SK-N-MC (cell line): ENCODE measurements at regions not wholly inside any gene's neighbourhood (a gene's known extent, or its start where the extent isn't known, plus 50 kb on each side); places are given as distances from the start of the nearest gene placed in this dataset.
A peak's percentile ranks its signal among the peaks of the same experiment; 100 is the strongest.

Experiments used
- DNase-seq: peaks from one replicate; pipeline ENCODE4 v3.0.0-alpha.2; 2011; ENCODE audit warnings: low read depth, low spot score
- H3K27ac ChIP-seq: fragments of 200-600 bp; sonication (generic); 2 replicates; pipeline ENCODE4 v1.5.1; 2016; ENCODE audit warnings: mixed run types
- H3K36me3 ChIP-seq: fragments of 200-600 bp; sonication (generic); 2 replicates; pipeline ENCODE4 v1.6.1; 2017; ENCODE audit warnings: antibody characterized with exemption, low read length, mixed read lengths; ENCODE audit not compliant: insufficient read depth
- H3K4me3 ChIP-seq: fragments of 200-600 bp; sonication (generic); 2 replicates; pipeline ENCODE4 v1.5.1; 2016
- H3K9ac ChIP-seq: fragments of 200-600 bp; sonication (generic); 2 replicates; pipeline ENCODE4 v1.8.0; 2017; ENCODE audit warnings: mixed run types, mixed read lengths; ENCODE audit not compliant: insufficient read length
- H3K9me3 ChIP-seq: fragments of 200-600 bp; sonication (generic); 2 replicates; pipeline ENCODE4 v1.6.1; 2017; ENCODE audit warnings: low read depth, mild to moderate bottlenecking, antibody characterized with exemption, low read length, moderate library complexity, mixed read lengths
- EZH2 ChIP-seq: fragments of 200-600 bp; sonication (generic); IDR thresholded peaks from one replicate; pipeline ENCODE4 v1.6.1; 2017; ENCODE audit warnings: antibody characterized with exemption
- FOXP2 ChIP-seq: optimal IDR thresholded peaks from 2 replicates; pipeline ENCODE3; 2011; ENCODE audit warnings: mild to moderate bottlenecking, moderate library complexity; ENCODE audit not compliant: insufficient read depth; ENCODE audit errors: extremely low read length, control extremely low read depth
- POLR2AphosphoS5 ChIP-seq: IDR thresholded peaks from 2 replicates; pipeline ENCODE4 v1.6.1; 2012; ENCODE audit warnings: mild to moderate bottlenecking, low read depth, low read length, borderline replicate concordance

DNA sequence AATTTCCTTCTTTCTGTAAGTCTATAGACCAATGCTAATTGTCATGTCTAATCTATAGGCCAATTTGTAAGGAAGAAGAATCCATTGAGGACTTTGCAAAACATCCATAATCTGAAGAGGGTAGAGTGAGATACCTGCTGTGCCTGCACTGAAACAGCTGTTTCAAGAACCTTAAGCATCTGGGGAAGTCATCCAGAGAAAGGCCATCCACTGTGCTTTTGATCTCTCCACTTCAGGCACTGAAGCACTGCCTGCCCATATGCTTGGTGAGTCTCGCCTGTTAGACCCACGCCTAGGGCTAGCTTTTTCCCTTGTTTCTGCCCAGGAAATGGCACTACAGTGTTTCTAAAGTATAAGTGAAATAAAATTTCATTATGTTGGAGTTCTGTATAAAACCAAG is 921.8 kb upstream of the EPHA7 start:
- no peak for TF ChIP-seq POLR2AphosphoS5
- TF ChIP-seq FOXP2 = no peak
- no peak for TF ChIP-seq EZH2
- DNase-seq = no peak
- Histone ChIP-seq H3K9ac (no peak overlapping the region), H3K4me3 (no peak overlapping the region), H3K36me3 (no peaks in the 10 kb centered on the region), H3K27ac (no peak overlapping the region), H3K9me3 (no peaks in the 10 kb centered on the region)

DNA sequence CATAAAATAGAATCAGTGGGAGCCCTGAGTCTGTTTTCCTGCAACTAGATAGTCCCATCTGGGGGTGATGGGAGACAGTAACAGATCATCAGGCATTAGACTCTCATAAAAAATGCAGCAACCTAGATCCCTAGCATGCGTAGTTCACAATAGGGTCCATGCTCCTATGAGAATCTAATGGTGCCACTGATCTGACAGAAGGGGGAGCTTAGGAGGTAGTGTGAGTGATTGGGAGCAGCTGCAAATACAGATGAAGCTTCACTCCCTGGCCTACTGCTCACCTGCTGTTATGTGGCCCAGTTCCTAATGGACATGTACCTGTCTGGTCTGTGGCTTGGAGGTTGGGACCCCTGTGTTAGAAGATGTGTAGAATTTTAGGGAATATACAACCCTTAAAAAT is 904.5 kb upstream of the EPHA7 start:
- Histone ChIP-seq H3K36me3 (no peaks in the 10 kb centered on the region), H3K4me3 (no peak overlapping the region), H3K9me3 (no peaks in the 10 kb centered on the region), H3K27ac (no peak overlapping the region), H3K9ac (no peak overlapping the region)
- TF ChIP-seq FOXP2 (no peak), POLR2AphosphoS5 (no peak), EZH2 (no peak)
- no peak for DNase-seq

DNA sequence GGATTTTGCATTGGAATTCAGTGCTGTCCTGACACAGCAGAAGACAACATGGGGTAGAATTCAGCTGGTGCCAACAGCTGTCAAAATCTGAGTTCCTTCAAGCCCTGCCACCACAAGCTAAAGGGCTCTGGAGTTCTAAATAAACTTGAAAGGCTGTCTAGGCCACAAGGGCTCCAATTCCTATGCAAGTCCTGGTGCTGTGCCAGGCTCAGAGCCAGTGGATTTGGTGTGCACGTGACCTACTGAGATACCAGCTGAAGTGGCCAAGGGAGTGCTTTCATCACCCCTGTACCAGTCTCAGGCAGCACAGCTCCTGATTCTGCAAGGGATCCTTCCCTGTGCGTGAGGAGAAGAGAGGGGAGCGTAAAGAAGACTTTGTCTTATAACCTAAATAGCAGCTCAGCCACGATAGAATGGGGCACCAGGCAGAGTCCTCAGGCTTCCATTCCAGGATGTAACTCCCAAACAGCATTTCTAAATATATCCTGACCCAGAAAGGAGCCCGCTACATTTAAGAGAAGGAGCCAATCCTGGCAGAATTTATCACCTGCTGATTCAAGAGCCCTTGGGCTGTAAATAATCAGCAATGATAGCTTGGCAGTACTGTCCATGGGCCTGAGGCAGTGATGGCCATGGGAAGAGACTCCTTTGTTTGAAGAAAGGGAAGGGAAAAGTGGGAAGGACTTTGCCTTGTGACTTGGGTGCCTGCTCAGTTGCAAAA is 881.2 kb upstream of the EPHA7 start:
- no peak for DNase-seq
- H3K4me3 ChIP-seq = no peak overlapping the region
- TF ChIP-seq EZH2 = no peak
- no peak for TF ChIP-seq FOXP2
- TF ChIP-seq POLR2AphosphoS5 = no peak
- H3K9ac ChIP-seq = no peak overlapping the region
- no peaks in the 10 kb centered on the region for H3K9me3 ChIP-seq
- no peak overlapping the region for H3K27ac ChIP-seq
- H3K36me3 ChIP-seq = no peaks in the 10 kb centered on the region

DNA sequence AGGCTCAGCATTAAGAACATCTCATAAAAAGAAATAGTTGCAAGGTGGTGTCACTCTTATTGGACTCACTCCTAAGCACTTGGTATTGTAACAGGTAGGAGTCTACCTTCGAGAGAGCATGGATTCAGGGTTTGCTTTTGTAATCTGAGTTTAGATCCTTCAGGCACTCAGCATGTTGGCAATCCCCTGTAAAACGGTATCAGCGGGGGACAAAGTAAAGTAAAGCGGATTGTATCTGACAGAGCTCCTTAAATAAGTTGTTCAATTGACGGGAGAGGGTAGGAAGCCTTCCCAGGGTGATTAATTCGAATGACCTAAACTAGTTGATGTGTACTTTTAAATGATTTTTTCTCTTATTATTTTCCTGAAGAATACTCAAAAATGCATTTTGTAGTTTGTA is 869.8 kb upstream of the EPHA7 start:
- no peak overlapping the region for H3K9ac ChIP-seq
- H3K27ac ChIP-seq = no peak overlapping the region
- no peaks in the 10 kb centered on the region for H3K36me3 ChIP-seq
- TF ChIP-seq EZH2 (no peak), POLR2AphosphoS5 (no peak)
- H3K4me3 ChIP-seq = no peak overlapping the region
- no peak for DNase-seq
- H3K9me3 ChIP-seq = no peaks in the 10 kb centered on the region

DNA sequence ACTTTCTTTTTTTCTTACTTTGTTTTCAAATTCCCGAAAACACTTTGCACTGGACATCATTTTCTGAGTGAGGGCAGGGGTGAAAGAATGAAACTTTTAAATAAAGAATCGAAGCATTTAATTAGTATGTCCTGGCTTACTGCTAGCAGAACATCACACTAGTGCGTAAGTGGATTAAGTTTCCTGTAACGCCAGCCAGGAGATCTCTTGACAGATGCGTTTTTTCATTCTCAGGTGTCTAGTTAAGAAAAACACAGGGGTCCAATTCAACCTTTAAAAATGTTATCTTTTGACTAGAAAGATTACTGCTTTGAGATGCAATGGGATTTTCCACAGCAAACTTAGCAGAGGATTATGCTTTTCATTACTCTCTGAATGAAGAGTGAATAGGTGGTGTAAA is 858.8 kb upstream of the EPHA7 start:
- TF ChIP-seq FOXP2 (no peak), POLR2AphosphoS5 (no peak), EZH2 (no peak)
- Histone ChIP-seq H3K27ac (no peak overlapping the region), H3K9ac (no peak overlapping the region), H3K4me3 (no peak overlapping the region), H3K36me3 (no peaks in the 10 kb centered on the region), H3K9me3 (no peaks in the 10 kb centered on the region)
- DNase-seq = no peak

DNA sequence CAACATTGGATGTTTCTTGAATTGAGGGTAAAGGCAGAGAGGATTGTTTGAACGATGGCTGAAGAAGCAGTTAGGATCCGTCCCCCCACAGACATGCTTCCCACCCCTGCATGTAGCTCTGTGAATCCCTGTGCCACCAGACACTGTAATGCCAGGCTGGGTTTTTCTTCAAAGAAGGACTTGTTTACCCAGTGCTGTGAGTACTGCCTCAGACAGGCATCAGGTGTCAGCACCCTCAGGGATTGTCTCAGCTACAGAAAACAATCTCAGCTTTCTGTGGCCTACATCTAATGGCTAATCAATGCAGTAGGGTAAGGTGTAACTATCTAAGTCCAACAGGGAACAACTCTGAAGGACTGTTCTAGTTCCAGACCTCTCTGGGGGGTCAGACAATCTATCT is 853.0 kb upstream of the EPHA7 start:
- H3K27ac ChIP-seq = no peak overlapping the region
- no peak for DNase-seq
- TF ChIP-seq POLR2AphosphoS5 = no peak
- TF ChIP-seq EZH2 = no peak
- no peak for TF ChIP-seq FOXP2
- no peak overlapping the region for H3K9ac ChIP-seq
- H3K9me3 ChIP-seq = no peaks in the 10 kb centered on the region
- no peaks in the 10 kb centered on the region for H3K36me3 ChIP-seq
- H3K4me3 ChIP-seq = no peak overlapping the region

DNA sequence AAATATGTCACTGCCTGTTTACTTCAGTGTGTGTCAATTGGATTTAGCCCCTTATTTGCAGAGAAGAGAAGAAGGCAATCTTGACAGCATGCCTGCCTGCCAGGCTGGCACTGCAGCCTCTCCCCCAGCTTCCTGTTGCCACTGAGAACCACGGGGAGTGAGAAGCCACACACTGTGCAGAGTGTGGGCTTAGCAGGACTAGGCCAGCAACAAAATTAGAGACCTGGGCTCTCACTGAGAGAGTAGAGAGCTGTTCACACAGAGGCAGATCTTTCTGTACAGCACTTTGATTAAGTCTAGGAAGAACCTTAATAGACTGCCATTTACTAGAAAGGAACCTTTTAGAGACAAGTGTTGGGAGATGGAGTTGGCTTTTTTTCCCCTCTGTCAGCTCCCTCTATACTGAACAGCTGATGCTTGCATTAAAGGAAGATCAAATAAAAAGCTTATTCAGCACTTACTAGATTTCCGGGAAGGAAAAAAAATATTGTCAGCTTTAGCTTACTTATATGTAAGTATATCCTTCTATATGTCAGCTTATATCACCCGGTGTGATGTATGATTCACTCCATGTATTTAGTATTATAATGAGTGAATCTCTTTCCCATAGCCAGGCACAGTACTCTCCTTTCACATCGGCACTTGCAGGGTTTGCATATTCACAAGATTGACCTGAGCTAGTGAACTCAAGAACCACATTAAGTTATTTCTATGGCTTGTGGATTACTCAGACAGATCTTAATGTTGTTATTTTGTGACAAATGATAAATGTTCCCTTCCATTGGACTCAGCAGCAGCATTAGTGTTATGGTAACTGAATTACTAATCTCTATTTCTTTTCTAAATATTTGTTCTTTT is 851.0 kb upstream of the EPHA7 start:
- peak overlapping the region; percentile 70 for H3K4me3 ChIP-seq
- peak; percentile 87 for DNase-seq
- peak overlapping the region; percentile 94 for H3K27ac ChIP-seq
- H3K9ac ChIP-seq = peak overlapping the region; percentile 48
- TF ChIP-seq POLR2AphosphoS5 = peak; percentile 55; the same call in 1 of the 2 replicates
- no peak for TF ChIP-seq EZH2
- peak; percentile 78 for TF ChIP-seq FOXP2
- no peaks in the 10 kb centered on the region for H3K9me3 ChIP-seq
- no peaks in the 10 kb centered on the region for H3K36me3 ChIP-seq

DNA sequence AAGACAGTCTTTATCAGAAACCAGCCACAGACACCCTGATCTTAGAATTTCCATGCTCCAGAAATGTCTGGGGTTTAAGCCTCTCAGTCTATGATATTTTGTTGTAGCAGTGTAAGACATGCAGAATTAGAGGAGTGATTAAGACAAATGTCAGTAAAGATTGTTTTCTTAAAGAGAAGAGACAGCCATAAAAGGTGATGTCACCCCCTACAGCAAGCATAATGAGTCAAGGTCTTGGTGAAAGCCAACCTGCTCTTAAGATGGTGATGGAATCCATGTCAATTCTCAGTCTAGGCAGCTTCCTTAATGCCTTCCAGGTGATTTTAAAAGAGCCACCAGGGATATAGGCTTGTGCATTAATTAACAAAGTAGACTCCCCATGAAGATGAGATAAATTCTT is 849.9 kb upstream of the EPHA7 start:
- Histone ChIP-seq H3K9me3 (no peaks in the 10 kb centered on the region), H3K9ac (no peak overlapping the region), H3K4me3 (peak overlapping the region; percentile 28; the same call in 1 of the 2 replicates), H3K36me3 (no peaks in the 10 kb centered on the region), H3K27ac (peak overlapping the region; percentile 94)
- no peak for DNase-seq
- TF ChIP-seq FOXP2 (no peak), POLR2AphosphoS5 (no peak), EZH2 (no peak)

DNA sequence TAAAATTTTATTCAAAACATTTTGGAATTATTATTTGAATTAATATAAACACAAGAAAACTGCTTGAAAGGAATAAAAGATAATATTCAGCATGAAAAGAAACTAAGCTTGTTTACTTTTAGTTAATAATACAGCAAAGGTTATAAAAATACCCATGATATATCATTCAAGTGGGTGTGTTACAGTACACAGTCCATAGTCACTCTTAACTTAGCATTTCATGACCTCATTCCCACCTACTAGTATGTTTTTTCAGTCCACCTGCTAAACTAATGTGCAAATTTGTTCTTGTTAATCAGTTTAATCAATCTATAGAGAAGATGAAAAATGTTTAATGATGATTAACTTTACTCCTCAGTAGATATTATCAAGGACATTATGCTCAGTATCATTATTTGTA is 841.4 kb upstream of the EPHA7 start:
- no peak for DNase-seq
- H3K9me3 ChIP-seq = no peaks in the 10 kb centered on the region
- no peak overlapping the region for H3K4me3 ChIP-seq
- no peak overlapping the region for H3K9ac ChIP-seq
- TF ChIP-seq EZH2 = no peak
- no peak for TF ChIP-seq FOXP2
- no peak for TF ChIP-seq POLR2AphosphoS5
- no peak overlapping the region for H3K27ac ChIP-seq
- no peaks in the 10 kb centered on the region for H3K36me3 ChIP-seq
